ENCODE measurements at regions not wholly inside any gene's neighbourhood (a gene's known extent, or its start where the extent isn't known, plus 50 kb on each side); places are given as distances from the start of the nearest gene placed in this dataset.

- H3K36me3 ChIP-seq, result no peaks in the 10 kb centered on the region
- peak overlapping the region in 1 of 2 donors; percentile 19 for H3K27ac ChIP-seq
- H3K4me1 ChIP-seq, result no peaks in the 10 kb centered on the region
- H3K4me3 ChIP-seq, result no peak overlapping the region
- no peaks in the 10 kb centered on the region for H3K9me3 ChIP-seq
- intact Hi-C loops (cut with DNase I; ENCODE audit: low total_unique reads), result no loop called here
- TF ChIP-seq POLR2A (IDR thresholded peaks at IDR 0.05), result no peak
- no peak for TF ChIP-seq CTCF (IDR thresholded peaks at IDR 0.05)
- no peaks in the 10 kb centered on the region for H3K27me3 ChIP-seq
- no peak for DNase-seq
Observed at GRCh38 chr5:124922255-124922975, 176.0 kb upstream of the ZNF608 start.

GRCh38 chr5:124923131-124923530 lies 176.7 kb upstream of the ZNF608 start:
- Histone ChIP-seq H3K36me3 (no peaks in the 10 kb centered on the region), H3K4me3 (no peak overlapping the region), H3K27me3 (no peaks in the 10 kb centered on the region), H3K27ac (peak overlapping the region in 1 of 2 donors; percentile 19), H3K4me1 (no peaks in the 10 kb centered on the region), H3K9me3 (no peaks in the 10 kb centered on the region)
- TF ChIP-seq POLR2A (IDR thresholded peaks at IDR 0.05), result no peak
- no peak for TF ChIP-seq CTCF (IDR thresholded peaks at IDR 0.05)
- intact Hi-C loops (cut with DNase I; ENCODE audit: low total_unique reads), result no loop called here
- no peak for DNase-seq

- TF ChIP-seq POLR2A (IDR thresholded peaks at IDR 0.05), result no peak
- TF ChIP-seq CTCF (IDR thresholded peaks at IDR 0.05), result no peak
- Histone ChIP-seq H3K27me3 (no peaks in the 10 kb centered on the region), H3K4me1 (no peaks in the 10 kb centered on the region), H3K27ac (no peak overlapping the region), H3K36me3 (no peaks in the 10 kb centered on the region), H3K9me3 (no peaks in the 10 kb centered on the region), H3K4me3 (no peak overlapping the region)
- intact Hi-C loops (cut with DNase I; ENCODE audit: low total_unique reads), result no loop called here
- no peak for DNase-seq
Observed at GRCh38 chr5:124924729-124925128, 178.3 kb upstream of the ZNF608 start.

- DNase-seq, result no peak
- no peaks in the 10 kb centered on the region for H3K36me3 ChIP-seq
- H3K27ac ChIP-seq, result no peak overlapping the region
- no peaks in the 10 kb centered on the region for H3K27me3 ChIP-seq
- intact Hi-C loops (cut with DNase I; ENCODE audit: low total_unique reads), result no loop called here
- no peaks in the 10 kb centered on the region for H3K4me1 ChIP-seq
- TF ChIP-seq CTCF (IDR thresholded peaks at IDR 0.05), result no peak
- no peak for TF ChIP-seq POLR2A (IDR thresholded peaks at IDR 0.05)
- no peak overlapping the region for H3K4me3 ChIP-seq
- H3K9me3 ChIP-seq, result no peaks in the 10 kb centered on the region
Observed at GRCh38 chr5:124927735-124928134, 181.3 kb upstream of the ZNF608 start.

GRCh38 chr5:124929000-124929399 lies 182.6 kb upstream of the ZNF608 start:
- intact Hi-C loops (cut with DNase I; ENCODE audit: low total_unique reads), result no loop called here
- no peaks in the 10 kb centered on the region for H3K4me1 ChIP-seq
- H3K4me3 ChIP-seq, result no peak overlapping the region
- TF ChIP-seq POLR2A (IDR thresholded peaks at IDR 0.05) (no peak), CTCF (IDR thresholded peaks at IDR 0.05) (no peak)
- H3K27me3 ChIP-seq, result no peaks in the 10 kb centered on the region
- no peak overlapping the region for H3K27ac ChIP-seq
- DNase-seq, result no peak
- H3K36me3 ChIP-seq, result no peaks in the 10 kb centered on the region
- no peaks in the 10 kb centered on the region for H3K9me3 ChIP-seq
